Body of pancreas (tissue), 4 donors: ENCODE measurements at regions not wholly inside any gene's neighbourhood (a gene's known extent, or its start where the extent isn't known, plus 50 kb on each side); places are given as distances from the start of the nearest gene placed in this dataset.

Source experiments
- POLR2A ChIP-seq, 3 donors: fragments of 450-650 bp; IDR thresholded peaks; one replicate each; pipeline ENCODE4 v1.6.1; 2016; ENCODE audit warnings: antibody characterized with exemption in 3 of 3, mild to moderate bottlenecking in 2 of 3
- TF ChIP-seq, protein P1 (sequence below), 7 experiments: fragments of 450-650 bp in 4 of 7; fragments of 200-600 bp in 3 of 7; sonication (generic) in 3 of 7; IDR thresholded peaks; one replicate each; pipeline ENCODE4 v1.5.1; 2016 to 2019; ENCODE audit warnings: antibody characterized with exemption in 7 of 7

DNA sequence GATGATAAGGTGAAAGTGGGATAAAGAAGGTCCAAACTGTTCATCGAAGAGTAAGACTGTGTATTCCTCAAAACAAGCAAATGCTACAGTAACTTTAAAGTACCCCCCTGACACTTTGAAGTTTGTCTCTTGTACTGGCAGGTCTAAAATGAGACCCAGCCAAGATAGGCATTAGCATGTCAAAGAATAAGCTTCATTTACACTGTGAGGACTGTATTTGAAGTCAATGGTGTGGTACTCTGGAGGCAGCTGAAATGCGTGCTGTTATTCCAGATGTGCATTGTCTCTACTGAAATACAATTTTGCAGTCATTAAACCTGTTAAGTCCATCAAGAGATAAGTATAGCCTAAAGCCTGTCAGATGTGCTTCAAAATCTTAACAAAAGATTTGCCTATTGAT is 288.9 kb upstream of the TECRL start:
- TF ChIP-seq, protein P1, sequence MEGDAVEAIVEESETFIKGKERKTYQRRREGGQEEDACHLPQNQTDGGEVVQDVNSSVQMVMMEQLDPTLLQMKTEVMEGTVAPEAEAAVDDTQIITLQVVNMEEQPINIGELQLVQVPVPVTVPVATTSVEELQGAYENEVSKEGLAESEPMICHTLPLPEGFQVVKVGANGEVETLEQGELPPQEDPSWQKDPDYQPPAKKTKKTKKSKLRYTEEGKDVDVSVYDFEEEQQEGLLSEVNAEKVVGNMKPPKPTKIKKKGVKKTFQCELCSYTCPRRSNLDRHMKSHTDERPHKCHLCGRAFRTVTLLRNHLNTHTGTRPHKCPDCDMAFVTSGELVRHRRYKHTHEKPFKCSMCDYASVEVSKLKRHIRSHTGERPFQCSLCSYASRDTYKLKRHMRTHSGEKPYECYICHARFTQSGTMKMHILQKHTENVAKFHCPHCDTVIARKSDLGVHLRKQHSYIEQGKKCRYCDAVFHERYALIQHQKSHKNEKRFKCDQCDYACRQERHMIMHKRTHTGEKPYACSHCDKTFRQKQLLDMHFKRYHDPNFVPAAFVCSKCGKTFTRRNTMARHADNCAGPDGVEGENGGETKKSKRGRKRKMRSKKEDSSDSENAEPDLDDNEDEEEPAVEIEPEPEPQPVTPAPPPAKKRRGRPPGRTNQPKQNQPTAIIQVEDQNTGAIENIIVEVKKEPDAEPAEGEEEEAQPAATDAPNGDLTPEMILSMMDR (IDR thresholded peaks at IDR 0.05): no peak
- no peak for TF ChIP-seq POLR2A (IDR thresholded peaks at IDR 0.05)
